GM12892 (cell line): ENCODE measurements at regions not wholly inside any gene's neighbourhood (a gene's known extent, or its start where the extent isn't known, plus 50 kb on each side); places are given as distances from the start of the nearest gene placed in this dataset.

Experiments
- POLR2A ChIP-seq: IDR thresholded peaks from 2 replicates; pipeline ENCODE4 v1.6.1; 2011; ENCODE audit warnings: low read depth, low read length, control low read depth
- POLR2AphosphoS5 ChIP-seq: IDR thresholded peaks from 2 replicates; pipeline ENCODE4 v1.6.1; 2011; ENCODE audit warnings: low read depth, low read length, control low read depth

DNA sequence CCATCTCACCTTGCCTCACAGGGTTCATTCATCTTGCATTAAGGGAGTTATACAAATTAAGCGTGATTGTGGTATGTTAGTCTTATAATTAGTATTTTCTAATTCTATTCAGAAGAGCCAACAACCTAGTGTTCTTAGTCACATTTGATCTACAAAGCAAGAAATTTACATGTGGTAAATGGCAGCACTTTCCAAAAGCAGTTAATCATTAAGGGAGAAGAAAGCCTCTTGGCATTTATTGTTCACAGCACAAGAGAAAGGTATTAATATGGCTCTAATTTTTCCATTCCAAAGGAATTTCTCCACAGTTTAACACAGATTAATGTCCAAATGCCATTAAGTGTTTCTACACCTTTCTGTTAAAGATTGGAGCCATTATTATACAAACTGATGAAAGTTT lies 1077.1 kb downstream of the ZPLD1 start:
- no peak for TF ChIP-seq POLR2A
- TF ChIP-seq POLR2AphosphoS5 = no peak
